HG03442 (cell line): ENCODE measurements at regions not wholly inside any gene's neighbourhood (a gene's known extent, or its start where the extent isn't known, plus 50 kb on each side); places are given as distances from the start of the nearest gene placed in this dataset.
"Not testable (repeated sequence)": the region's sequence is repeated elsewhere in the genome, so short reads cannot be mapped to it uniquely, and the experiment has no call there.

Source experiments
- ATAC-seq: cut with Tn5 transposase; IDR thresholded peaks from one replicate; pipeline ENCODE4 v1.9.1; 2021; ENCODE audit warnings: mild to moderate bottlenecking, moderate library complexity; ENCODE audit not compliant: unreplicated experiment

- peak; percentile 52 for ATAC-seq
Observed at GRCh38 chr5:92019376-92019990, 636.4 kb upstream of the ARRDC3 start.

- ATAC-seq, result no peak
Observed at GRCh38 chr5:92017776-92018175, 634.7 kb upstream of the ARRDC3 start.

- not testable (repeated sequence) for ATAC-seq
Observed at GRCh38 chr5:92011845-92012244, 628.7 kb upstream of the ARRDC3 start.

GRCh38 chr5:92003806-92004205 is 620.7 kb upstream of the ARRDC3 start:
- ATAC-seq, result no peak

GRCh38 chr5:92002721-92003274 is 619.7 kb upstream of the ARRDC3 start:
- no peak for ATAC-seq

GRCh38 chr5:91998774-91999173 is 615.7 kb upstream of the ARRDC3 start:
- no peak for ATAC-seq

GRCh38 chr5:91983869-91984268 is 600.8 kb upstream of the ARRDC3 start:
- no peak for ATAC-seq

GRCh38 chr5:91978221-91978882 is 595.2 kb upstream of the ARRDC3 start:
- ATAC-seq, result no peak

- no peak for ATAC-seq
Observed at GRCh38 chr5:91977579-91977978, 594.5 kb upstream of the ARRDC3 start.

GRCh38 chr5:91976451-91976850 is 593.3 kb upstream of the ARRDC3 start:
- no peak for ATAC-seq

GRCh38 chr5:91963166-91963565 is 580.0 kb upstream of the ARRDC3 start:
- ATAC-seq, result no peak

GRCh38 chr5:91957666-91958065 is 574.5 kb upstream of the ARRDC3 start:
- ATAC-seq, result no peak

GRCh38 chr5:91956738-91957137 is 573.6 kb upstream of the ARRDC3 start:
- no peak for ATAC-seq

- no peak for ATAC-seq
Observed at GRCh38 chr5:91955610-91956009, 572.5 kb upstream of the ARRDC3 start.

- no peak for ATAC-seq
Observed at GRCh38 chr5:91954136-91954535, 571.0 kb upstream of the ARRDC3 start.

GRCh38 chr5:91950328-91950727 is 567.2 kb upstream of the ARRDC3 start:
- no peak for ATAC-seq

GRCh38 chr5:91946870-91947269 is 563.8 kb upstream of the ARRDC3 start:
- ATAC-seq, result no peak

- no peak for ATAC-seq
Observed at GRCh38 chr5:91941588-91941987, 558.5 kb upstream of the ARRDC3 start.

GRCh38 chr5:91938441-91938840 is 555.3 kb upstream of the ARRDC3 start:
- no peak for ATAC-seq

- ATAC-seq, result no peak
Observed at GRCh38 chr5:91937121-91937520, 554.0 kb upstream of the ARRDC3 start.

GRCh38 chr5:91929522-91929817 is 546.4 kb upstream of the ARRDC3 start:
- no peak for ATAC-seq

GRCh38 chr5:91928754-91929521 is 545.8 kb upstream of the ARRDC3 start:
- ATAC-seq, result no peak
